ENCODE measurements at regions not wholly inside any gene's neighbourhood (a gene's known extent, or its start where the extent isn't known, plus 50 kb on each side); places are given as distances from the start of the nearest gene placed in this dataset.

DNA sequence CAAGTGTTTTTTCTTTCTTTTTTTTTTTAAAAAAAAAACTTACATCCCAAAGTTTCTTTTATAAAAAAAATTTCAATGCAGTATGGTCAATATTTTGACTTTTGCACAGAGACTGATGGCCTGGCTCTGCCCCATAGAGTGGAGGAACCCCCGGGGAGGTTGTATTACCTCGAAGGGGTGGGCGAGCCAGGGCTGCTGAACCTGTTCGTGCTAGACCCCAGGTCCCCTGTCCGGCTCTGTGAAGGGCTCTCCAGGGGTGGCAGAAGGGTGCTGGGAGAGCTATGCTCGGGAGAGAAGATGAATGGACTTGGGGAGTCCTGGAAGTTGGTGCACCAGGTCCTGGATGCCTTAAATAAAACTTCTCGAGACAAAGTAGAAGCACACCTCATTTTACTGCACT, 446.4 kb upstream of the KLF6 start:
- Histone ChIP-seq H3K4me3 (ENCODE audit: low read depth in 1 of 3, low read length in 3 of 3) (no peak overlapping the region), H3K9ac (ENCODE audit: low read depth in 1 of 2, low read length in 2 of 2) (no peak overlapping the region), H3K4me1 (ENCODE audit: control insufficient read depth in 4 of 4, insufficient read depth in 4 of 4, low read length in 3 of 4) (no peaks in the 10 kb centered on the region), H3K9me3 (ENCODE audit: control insufficient read depth in 4 of 4, low read length in 3 of 4) (no peaks in the 10 kb centered on the region), H3K36me3 (ENCODE audit: control insufficient read depth in 4 of 4, insufficient read depth in 3 of 4, low read depth in 1 of 4, low read length in 3 of 4) (no peaks in the 10 kb centered on the region), H3K27me3 (ENCODE audit: control insufficient read depth in 4 of 4, insufficient read depth in 4 of 4, low read length in 3 of 4) (no peaks in the 10 kb centered on the region), H3K27ac (ENCODE audit: low read depth in 1 of 2, low read length in 2 of 2) (no peak overlapping the region)
- 80% methylated on average over 7 of the region's 7 CpGs for WGBS
- TF ChIP-seq TAF1 (conservative IDR thresholded peaks at IDR 0.05) (no peak), FOXA2 (IDR thresholded peaks at IDR 0.05) (no peak), GABPA (IDR thresholded peaks at IDR 0.05 in 1 of 2, conservative IDR thresholded peaks at IDR 0.05 in 1 of 2) (no peak), FOXA1 (IDR thresholded peaks at IDR 0.05) (no peak), YY1 (IDR thresholded peaks at IDR 0.05) (no peak), SP1 (IDR thresholded peaks at IDR 0.05) (no peak)
- TF ChIP-seq, protein P1, sequence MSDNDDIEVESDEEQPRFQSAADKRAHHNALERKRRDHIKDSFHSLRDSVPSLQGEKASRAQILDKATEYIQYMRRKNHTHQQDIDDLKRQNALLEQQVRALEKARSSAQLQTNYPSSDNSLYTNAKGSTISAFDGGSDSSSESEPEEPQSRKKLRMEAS (IDR thresholded peaks at IDR 0.05): no peak
- TF ChIP-seq, protein P2, sequence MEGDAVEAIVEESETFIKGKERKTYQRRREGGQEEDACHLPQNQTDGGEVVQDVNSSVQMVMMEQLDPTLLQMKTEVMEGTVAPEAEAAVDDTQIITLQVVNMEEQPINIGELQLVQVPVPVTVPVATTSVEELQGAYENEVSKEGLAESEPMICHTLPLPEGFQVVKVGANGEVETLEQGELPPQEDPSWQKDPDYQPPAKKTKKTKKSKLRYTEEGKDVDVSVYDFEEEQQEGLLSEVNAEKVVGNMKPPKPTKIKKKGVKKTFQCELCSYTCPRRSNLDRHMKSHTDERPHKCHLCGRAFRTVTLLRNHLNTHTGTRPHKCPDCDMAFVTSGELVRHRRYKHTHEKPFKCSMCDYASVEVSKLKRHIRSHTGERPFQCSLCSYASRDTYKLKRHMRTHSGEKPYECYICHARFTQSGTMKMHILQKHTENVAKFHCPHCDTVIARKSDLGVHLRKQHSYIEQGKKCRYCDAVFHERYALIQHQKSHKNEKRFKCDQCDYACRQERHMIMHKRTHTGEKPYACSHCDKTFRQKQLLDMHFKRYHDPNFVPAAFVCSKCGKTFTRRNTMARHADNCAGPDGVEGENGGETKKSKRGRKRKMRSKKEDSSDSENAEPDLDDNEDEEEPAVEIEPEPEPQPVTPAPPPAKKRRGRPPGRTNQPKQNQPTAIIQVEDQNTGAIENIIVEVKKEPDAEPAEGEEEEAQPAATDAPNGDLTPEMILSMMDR (IDR thresholded peaks at IDR 0.05; ENCODE audit: low read depth, low read length, missing input control): no peak
- DNase-seq (ENCODE audit: low spot score): no peak

DNA sequence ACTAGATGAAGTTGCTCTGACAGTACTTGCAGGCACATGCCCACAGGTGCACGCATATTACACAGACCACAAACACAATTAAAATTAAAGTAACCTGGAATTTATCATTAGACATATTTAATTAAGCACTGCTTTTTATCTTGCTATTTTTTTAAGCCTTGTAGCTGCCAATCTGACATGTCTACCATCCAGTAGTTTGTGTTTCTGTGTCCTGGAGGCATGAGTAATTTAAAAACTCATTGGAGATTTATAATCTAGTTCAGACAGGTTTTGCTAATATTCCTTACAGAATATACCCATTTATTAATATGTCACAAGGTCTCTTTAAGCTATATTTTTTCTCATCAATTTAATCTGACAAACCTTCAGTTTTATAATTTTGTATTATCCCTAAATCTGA, 445.0 kb upstream of the KLF6 start:
- TF ChIP-seq FOXA2 (IDR thresholded peaks at IDR 0.05): no peak
- TF ChIP-seq HNF4A (conservative IDR thresholded peaks at IDR 0.05): no peak
- TF ChIP-seq NR2F2 (IDR thresholded peaks at IDR 0.05): no peak
- H3K9me3 ChIP-seq (ENCODE audit: control insufficient read depth in 4 of 4, low read length in 3 of 4): no peaks in the 10 kb centered on the region
- no peak for DNase-seq (ENCODE audit: low spot score)
- H3K4me3 ChIP-seq (ENCODE audit: low read depth in 1 of 3, low read length in 3 of 3): no peak overlapping the region
- H3K36me3 ChIP-seq (ENCODE audit: control insufficient read depth in 4 of 4, insufficient read depth in 3 of 4, low read depth in 1 of 4, low read length in 3 of 4): no peaks in the 10 kb centered on the region
- no peak overlapping the region for H3K27ac ChIP-seq (ENCODE audit: low read depth in 1 of 2, low read length in 2 of 2)
- H3K9ac ChIP-seq (ENCODE audit: low read depth in 1 of 2, low read length in 2 of 2): no peak overlapping the region
- no peaks in the 10 kb centered on the region for H3K4me1 ChIP-seq (ENCODE audit: control insufficient read depth in 4 of 4, insufficient read depth in 4 of 4, low read length in 3 of 4)
- 79% methylated on average over 1 of the region's 1 CpG for WGBS
- no peaks in the 10 kb centered on the region for H3K27me3 ChIP-seq (ENCODE audit: control insufficient read depth in 4 of 4, insufficient read depth in 4 of 4, low read length in 3 of 4)

DNA sequence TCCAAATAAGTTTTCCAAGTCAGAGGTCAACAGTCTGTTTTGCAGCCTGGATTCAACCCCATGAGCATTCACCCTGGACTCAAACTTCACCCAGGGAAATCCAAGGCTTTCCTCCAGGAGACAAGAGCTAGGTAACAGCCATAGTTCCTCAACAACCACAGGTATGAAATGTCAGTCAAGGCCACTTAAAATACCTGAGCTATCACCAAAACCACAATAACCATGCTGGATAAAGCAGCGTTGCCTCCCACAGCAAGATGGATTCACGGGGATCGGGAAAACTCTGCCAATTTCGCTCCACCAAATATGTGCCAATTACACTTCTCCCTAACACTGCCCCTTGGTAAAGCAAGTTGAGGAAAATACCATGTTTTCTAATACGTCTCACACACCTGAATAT, 444.1 kb upstream of the KLF6 start:
- Histone ChIP-seq H3K4me1 (ENCODE audit: control insufficient read depth in 4 of 4, insufficient read depth in 4 of 4, low read length in 3 of 4) (no peaks in the 10 kb centered on the region), H3K27me3 (ENCODE audit: control insufficient read depth in 4 of 4, insufficient read depth in 4 of 4, low read length in 3 of 4) (no peaks in the 10 kb centered on the region), H3K4me3 (ENCODE audit: low read depth in 1 of 3, low read length in 3 of 3) (no peak overlapping the region), H3K27ac (ENCODE audit: low read depth in 1 of 2, low read length in 2 of 2) (no peak overlapping the region), H3K9ac (ENCODE audit: low read depth in 1 of 2, low read length in 2 of 2) (no peak overlapping the region), H3K9me3 (ENCODE audit: control insufficient read depth in 4 of 4, low read length in 3 of 4) (no peaks in the 10 kb centered on the region), H3K36me3 (ENCODE audit: control insufficient read depth in 4 of 4, insufficient read depth in 3 of 4, low read depth in 1 of 4, low read length in 3 of 4) (no peaks in the 10 kb centered on the region)
- DNase-seq (ENCODE audit: low spot score): no peak
- TF ChIP-seq HNF4A (conservative IDR thresholded peaks at IDR 0.05) (no peak), RAD21 (IDR thresholded peaks at IDR 0.05) (no peak), SP1 (IDR thresholded peaks at IDR 0.05) (no peak), FOXA1 (IDR thresholded peaks at IDR 0.05) (no peak)
- TF ChIP-seq, protein P2 (IDR thresholded peaks at IDR 0.05; ENCODE audit: low read depth, low read length, missing input control): no peak
- WGBS: 90% methylated on average over 5 of the region's 5 CpGs

All from liver (tissue), 8 donors.